HepG2 (cell line): ENCODE measurements at regions not wholly inside any gene's neighbourhood (a gene's known extent, or its start where the extent isn't known, plus 50 kb on each side); places are given as distances from the start of the nearest gene placed in this dataset.

Experiments
- ATAC-seq: fragments of 200-7000 bp; cut with Tn5 transposase; 3 replicates; pipeline ENCODE4 v1.9.1; 2020; ENCODE audit warnings: mild to moderate bottlenecking, moderate library complexity
- BruUV-seq: library from RNA; stranded (reverse); fragments of 400-500 nt; replicated peaks from 2 replicates; lab custom pipeline; 2021; lab: Mats Ljungman, UMichigan
- CTCF ChIA-PET: fragments of 300-600 bp; formaldehyde crosslinking; extraction: SDS; loops from one replicate; lab custom pipeline; 2021; ENCODE audit warnings: low total read pairs, inconsistent platforms, low intra/inter-chr PET ratio; lab: Yijun Ruan, JAX
- POLR2A ChIA-PET: fragments of 350-600 bp; sonication (Branson Sonifier 250); formaldehyde crosslinking; loops from one replicate; lab custom pipeline; 2020; ENCODE audit warnings: antibody characterized with exemption, inconsistent platforms; lab: Yijun Ruan, JAX
- DNase-seq: peaks from one replicate; pipeline ENCODE4 v3.0.0-alpha.2; 2015; ENCODE audit warnings: low spot score
- FAIRE-seq: peaks from 3 replicates; lab custom pipeline; 2011; peaks lifted over from hg19 to GRCh38; lab: Jason Lieb, UNC
- H2AFZ ChIP-seq: one replicate; pipeline ENCODE4 v1.6.1; 2011; ENCODE audit warnings: low read length, inconsistent platforms
- H3K27ac ChIP-seq: fragments of 300-600 bp; 3 replicates; pipeline ENCODE4 v1.8.0; 2011; ENCODE audit warnings: mixed run types, mild to moderate bottlenecking, mixed read lengths, low read length, inconsistent platforms; ENCODE audit not compliant: insufficient read depth; ENCODE audit errors: extremely low read length
- H3K27me3 ChIP-seq, 2 experiments: fragments of 200-600 bp in 1 of 2; 2 replicates in 1 of 2; 3 replicates in 1 of 2; pipeline versions ENCODE4 v1.6.0 to v1.8.0; 2011; ENCODE audit warnings: low read length in 2 of 2, mild to moderate bottlenecking in 2 of 2, moderate library complexity in 2 of 2, inconsistent platforms in 1 of 2; ENCODE audit not compliant: insufficient read depth in 2 of 2, control insufficient read depth in 1 of 2
- H3K36me3 ChIP-seq, 2 experiments: fragments of 200-600 bp in 1 of 2; replicated peaks in 1 of 2; 2 replicates in 1 of 2; 3 replicates in 1 of 2; pipeline versions ENCODE4 v1.5.1 to v1.8.0; 2011; ENCODE audit warnings: low read length in 2 of 2, inconsistent platforms in 1 of 2; ENCODE audit not compliant: insufficient read depth in 2 of 2, control insufficient read depth in 1 of 2
- H3K4me1 ChIP-seq: 2 replicates; pipeline ENCODE4 v1.5.1; 2012; ENCODE audit warnings: low read length, inconsistent platforms; ENCODE audit not compliant: insufficient read depth
- H3K4me2 ChIP-seq: 2 replicates; pipeline ENCODE4 v1.6.0; 2011; ENCODE audit warnings: low read depth, low read length, inconsistent platforms
- H3K4me3 ChIP-seq, 3 experiments: fragments of 200-600 bp in 1 of 3; sonication (generic), shearing (Covaris generic) in 1 of 3; replicated peaks in 1 of 3; 2 replicates each; pipeline ENCODE4 v1.5.1; 2011 to 2016; ENCODE audit warnings: low read length in 3 of 3, inconsistent platforms in 2 of 3, low read depth in 2 of 3, mild to moderate bottlenecking in 2 of 3, control low read depth in 1 of 3, mixed read lengths in 1 of 3; ENCODE audit not compliant: insufficient read depth in 1 of 3
- H3K79me2 ChIP-seq: one replicate; pipeline ENCODE4 v1.6.1; 2011; ENCODE audit warnings: low read length, inconsistent platforms; ENCODE audit not compliant: insufficient read depth
- H3K9ac ChIP-seq: 2 replicates; pipeline ENCODE4 v1.6.0; 2011; ENCODE audit warnings: mild to moderate bottlenecking, low read depth, low read length, inconsistent platforms; ENCODE audit not compliant: insufficient read depth
- H3K9me3 ChIP-seq: 2 replicates; pipeline ENCODE4 v1.5.1; 2012; ENCODE audit warnings: mild to moderate bottlenecking, low read length
- H4K20me1 ChIP-seq: 2 replicates; pipeline ENCODE4 v1.6.0; 2011; ENCODE audit warnings: inconsistent platforms, mild to moderate bottlenecking, low read length, moderate library complexity; ENCODE audit not compliant: insufficient read depth
- KDM3A ChIP-seq: IDR thresholded peaks from 2 replicates; pipeline ENCODE4 v1.6.1; 2018; ENCODE audit warnings: low read depth, missing compliant biosample characterization
- MTA1 ChIP-seq: sonication (generic); formaldehyde crosslinking; IDR thresholded peaks from 2 replicates; pipeline ENCODE4 v1.4.0; 2020; ENCODE audit warnings: missing genetic modification reagents, mild to moderate bottlenecking, borderline replicate concordance
- RAD51 ChIP-seq: fragments of 450-650 bp; IDR thresholded peaks from 2 replicates; pipeline ENCODE4 v1.6.1; 2016; ENCODE audit warnings: borderline replicate concordance
- TARDBP ChIP-seq: sonication (generic); formaldehyde crosslinking; IDR thresholded peaks from 2 replicates; pipeline ENCODE4 v1.8.0; 2022; ENCODE audit warnings: mild to moderate bottlenecking, missing genetic modification reagents
- ZMYM4 ChIP-seq: sonication (generic); formaldehyde crosslinking; IDR thresholded peaks from 2 replicates; pipeline ENCODE4 v1.8.1; 2023; ENCODE audit warnings: mild to moderate bottlenecking, missing genetic modification reagents
- ZNF296 ChIP-seq: sonication (generic); formaldehyde crosslinking; conservative IDR thresholded peaks from 2 replicates; pipeline ENCODE4 v1.5.0; 2020; ENCODE audit warnings: mild to moderate bottlenecking, missing genetic modification reagents
- ZNF629 ChIP-seq: sonication (generic); formaldehyde crosslinking; conservative IDR thresholded peaks from 2 replicates; pipeline ENCODE4 v1.5.0; 2020; ENCODE audit warnings: missing genetic modification reagents
- ZNF788 ChIP-seq: sonication (generic); formaldehyde crosslinking; IDR thresholded peaks from 2 replicates; pipeline ENCODE4 v1.5.0; 2020; ENCODE audit warnings: mild to moderate bottlenecking, missing genetic modification reagents, borderline replicate concordance
- WGBS: methylation state at CpG from one replicate; pipeline ENCODE4 v1.1.6; 2017; ENCODE audit warnings: low lambda C conversion rate; 5-methylcytosine and 5-hydroxymethylcytosine counted together
- in situ Hi-C: cut with HindIII; loops from 2 replicates; pipeline ENCODE4 v1.10.0; 2017; ENCODE audit warnings: low pct_unique_long_range_greater_than_20kb; ENCODE audit not compliant: extremely low pct_ligation_motif_present
- intact Hi-C: fragments of 100-400 bp; cut with micrococcal nuclease; formaldehyde crosslinking; loops from one replicate; pipeline ENCODE4 v1.10.0; 2022; ENCODE audit not compliant: unreplicated experiment
- TF ChIP-seq, protein P1 (sequence below), 2 experiments: sonication (generic) in 1 of 2; formaldehyde crosslinking in 1 of 2; IDR thresholded peaks; 2 replicates each; pipeline versions ENCODE4 v1.4.0 to v1.6.1; 2016 to 2020; ENCODE audit warnings: borderline replicate concordance in 1 of 2, low read depth in 1 of 2, mild to moderate bottlenecking in 1 of 2, missing genetic modification reagents in 1 of 2

DNA sequence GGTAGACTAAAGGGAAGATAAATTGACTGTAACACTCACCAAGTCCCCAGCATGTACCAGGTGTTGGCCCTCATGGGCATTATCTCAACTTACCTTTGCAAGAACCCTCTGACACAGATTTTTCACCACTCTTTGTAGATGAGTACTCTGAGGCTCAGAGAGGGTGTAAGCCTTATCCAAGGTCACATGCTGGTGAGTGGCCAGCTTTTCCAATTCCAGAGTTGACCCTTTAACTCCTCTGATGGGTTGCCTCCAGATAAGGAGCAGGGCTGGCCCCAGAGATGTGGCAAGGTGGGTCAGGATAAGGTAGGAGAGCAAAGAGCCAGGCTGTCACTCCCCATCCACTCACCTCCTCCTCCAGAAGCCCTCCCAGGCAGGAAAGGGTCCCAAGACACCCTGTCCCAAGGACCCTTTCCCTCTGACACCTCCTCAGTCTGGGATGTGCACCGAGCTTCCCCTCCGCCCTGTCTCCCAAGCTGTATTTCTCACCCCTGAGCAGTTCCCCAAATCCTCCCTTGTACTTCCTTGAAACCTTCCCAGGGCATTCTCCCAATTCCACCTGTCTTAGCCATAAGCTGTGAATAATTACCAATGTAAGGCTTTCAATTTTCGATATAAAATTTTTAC lies 165.9 kb downstream of the ZFP36L2 start (continued):
- TF ChIP-seq ZNF788 (CRISPR knock-in tag) (no peak), TARDBP (CRISPR knock-in tag) (no peak), MTA1 (no peak), KDM3A (no peak), ZMYM4 (0 out of 2 replicates have a peak, but pooled peaks have one; percentile 19)
- TF ChIP-seq, protein P1, sequence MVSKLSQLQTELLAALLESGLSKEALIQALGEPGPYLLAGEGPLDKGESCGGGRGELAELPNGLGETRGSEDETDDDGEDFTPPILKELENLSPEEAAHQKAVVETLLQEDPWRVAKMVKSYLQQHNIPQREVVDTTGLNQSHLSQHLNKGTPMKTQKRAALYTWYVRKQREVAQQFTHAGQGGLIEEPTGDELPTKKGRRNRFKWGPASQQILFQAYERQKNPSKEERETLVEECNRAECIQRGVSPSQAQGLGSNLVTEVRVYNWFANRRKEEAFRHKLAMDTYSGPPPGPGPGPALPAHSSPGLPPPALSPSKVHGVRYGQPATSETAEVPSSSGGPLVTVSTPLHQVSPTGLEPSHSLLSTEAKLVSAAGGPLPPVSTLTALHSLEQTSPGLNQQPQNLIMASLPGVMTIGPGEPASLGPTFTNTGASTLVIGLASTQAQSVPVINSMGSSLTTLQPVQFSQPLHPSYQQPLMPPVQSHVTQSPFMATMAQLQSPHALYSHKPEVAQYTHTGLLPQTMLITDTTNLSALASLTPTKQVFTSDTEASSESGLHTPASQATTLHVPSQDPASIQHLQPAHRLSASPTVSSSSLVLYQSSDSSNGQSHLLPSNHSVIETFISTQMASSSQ (IDR thresholded peaks at IDR 0.05; ENCODE audit: low read depth): no peak
- TF ChIP-seq, protein P1 (CRISPR knock-in tag; IDR thresholded peaks at IDR 0.05; ENCODE audit: borderline replicate concordance): 0 out of 2 replicates have a peak, but pooled peaks have one; percentile 31

DNA sequence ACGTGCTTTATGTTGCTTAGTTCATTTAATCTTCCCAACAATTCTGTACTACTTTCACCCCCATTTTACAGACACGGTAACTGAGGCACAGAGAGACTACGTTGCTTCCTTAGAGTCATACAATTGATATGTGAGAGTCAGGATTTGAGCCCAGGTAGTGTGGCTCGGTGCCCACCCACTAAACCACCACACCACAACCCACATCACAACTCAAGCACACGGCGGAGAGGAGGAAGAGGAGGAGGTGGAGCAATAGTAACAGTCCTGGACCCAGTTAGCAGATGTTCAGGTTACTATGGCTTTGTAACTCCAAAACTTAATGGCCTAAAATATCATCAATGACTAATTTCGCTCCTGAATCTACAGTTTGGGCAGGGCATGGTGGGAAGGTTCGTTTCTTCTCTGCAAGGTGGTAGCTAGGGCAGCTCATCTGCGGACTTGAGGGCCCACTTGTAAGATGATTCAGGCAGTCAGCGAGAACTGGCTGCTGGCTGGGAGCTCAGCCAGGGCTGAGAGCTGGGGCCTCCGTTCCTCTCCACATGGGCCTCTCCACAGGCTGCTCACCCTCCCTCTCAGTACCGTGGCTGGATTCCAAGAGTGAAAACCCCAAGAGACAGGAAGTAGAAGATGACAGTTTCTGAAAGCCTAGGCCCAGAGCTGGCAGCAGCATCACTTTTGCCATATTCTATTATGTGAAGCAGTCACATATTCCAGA lies 167.1 kb downstream of the ZFP36L2 start:
- no peaks in the 10 kb centered on the region for H3K79me2 ChIP-seq
- intact Hi-C loops: no loop called here
- no peak overlapping the region for H2AFZ ChIP-seq
- H3K4me2 ChIP-seq: no peak overlapping the region
- DNase-seq (no peak), ATAC-seq (no peak), FAIRE-seq (peak; percentile 12)
- in situ Hi-C loops: no loop called here
- no peak overlapping the region for H3K9ac ChIP-seq
- no peak overlapping the region for H3K4me3 ChIP-seq
- no peak overlapping the region for H3K27ac ChIP-seq
- ChIA-PET CTCF (no interaction called here), POLR2A (no interaction called here)
- no peaks in the 10 kb centered on the region for H3K27me3 ChIP-seq
- no peaks in the 10 kb centered on the region for H4K20me1 ChIP-seq
- 90% methylated on average over 12 of the region's 12 CpGs for WGBS
- H3K9me3 ChIP-seq: peaks cover 6% of the 10 kb centered on the region
- TF ChIP-seq ZNF296 (CRISPR knock-in tag): 0 out of 2 replicates have a peak, but pooled peaks have one; percentile 31
- TF ChIP-seq RAD51: no peak
- peak; percentile 72 for TF ChIP-seq ZNF629 (CRISPR knock-in tag)
- BruUV-seq: no TSS peak
- H3K4me1 ChIP-seq: peaks cover 63% of the 10 kb centered on the region
- no peaks in the 10 kb centered on the region for H3K36me3 ChIP-seq
